ENCODE measurements at regions not wholly inside any gene's neighbourhood (a gene's known extent, or its start where the extent isn't known, plus 50 kb on each side); places are given as distances from the start of the nearest gene placed in this dataset.

DNA sequence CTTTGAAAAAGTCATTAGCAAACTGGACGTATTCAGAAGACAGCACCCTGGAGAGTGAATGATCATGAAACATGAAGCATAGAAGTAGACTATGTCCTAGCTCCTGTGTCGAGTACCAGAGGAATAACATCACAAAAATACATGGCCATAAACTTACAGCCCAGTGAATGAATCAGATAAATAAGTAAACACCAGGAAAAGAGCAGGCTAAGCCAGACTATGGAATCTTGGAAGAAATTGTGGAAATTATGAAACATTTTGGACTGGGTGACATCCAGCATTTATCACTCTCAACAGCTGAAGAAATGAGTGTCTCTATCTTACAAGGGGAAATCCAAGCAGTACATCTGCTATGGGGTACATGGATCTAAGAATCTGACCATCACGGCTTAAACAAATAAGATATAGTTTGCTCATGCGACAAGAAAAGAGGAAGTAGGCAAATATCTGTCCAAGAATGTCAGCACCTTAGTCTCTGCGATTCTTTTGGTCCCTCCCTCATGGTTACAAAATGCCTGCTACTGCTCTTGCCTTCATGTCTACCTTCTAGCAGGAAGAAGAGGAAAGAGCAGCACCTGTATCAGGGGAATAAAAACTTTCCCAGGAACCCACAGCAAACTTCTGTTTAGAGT is 481.5 kb downstream of the BCOR start:
- no peak for FAIRE-seq

DNA sequence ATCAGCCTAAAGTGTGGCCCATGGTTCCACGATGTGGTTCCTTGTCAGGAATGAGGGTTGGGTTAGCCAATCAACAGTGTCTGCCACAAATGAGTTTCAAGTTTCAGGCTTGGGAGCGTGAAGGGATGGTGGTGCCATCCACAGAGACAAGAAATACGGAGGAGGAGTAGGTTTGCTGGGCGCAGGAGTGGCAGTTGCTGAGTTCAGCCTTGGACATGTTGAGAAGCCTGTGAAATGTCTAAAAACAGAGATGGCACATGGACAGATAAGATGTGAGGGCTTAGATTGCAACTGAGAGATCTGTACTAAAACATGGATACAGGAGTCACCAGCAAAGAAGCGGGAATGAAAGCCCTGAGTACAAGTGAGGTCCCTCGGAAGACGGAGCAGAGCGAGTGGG is 481.0 kb downstream of the BCOR start:
- FAIRE-seq: no peak

- no peak for FAIRE-seq
Observed at GRCh38 chrX:39618178-39618577, 479.6 kb downstream of the BCOR start.

GRCh38 chrX:39619182-39620009 is 478.4 kb downstream of the BCOR start:
- FAIRE-seq: no peak

- FAIRE-seq: no peak
Observed at GRCh38 chrX:39624166-39624565, 473.6 kb downstream of the BCOR start.

DNA sequence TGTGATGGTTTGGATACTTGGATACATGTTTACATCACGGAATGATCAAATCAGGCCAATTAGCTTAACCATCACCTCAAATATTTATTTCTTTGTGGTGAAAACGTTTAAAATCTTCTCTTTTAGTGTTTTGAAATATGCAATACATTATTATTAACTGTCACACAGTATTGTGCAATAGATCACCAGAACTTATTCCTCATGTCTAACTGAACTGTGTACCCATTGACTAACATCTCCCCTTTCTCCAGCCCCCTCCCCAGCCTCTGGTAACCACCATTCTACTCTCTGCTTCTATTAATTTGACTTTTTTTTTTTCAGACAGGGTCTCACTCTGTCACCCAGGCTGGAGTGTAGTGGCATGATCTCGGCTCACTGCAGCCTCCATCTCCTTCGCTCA is 471.9 kb downstream of the BCOR start:
- no peak for FAIRE-seq

- no peak for FAIRE-seq
Observed at GRCh38 chrX:39626749-39627148, 471.0 kb downstream of the BCOR start.

- FAIRE-seq: no peak
Observed at GRCh38 chrX:39627257-39627656, 470.5 kb downstream of the BCOR start.

DNA sequence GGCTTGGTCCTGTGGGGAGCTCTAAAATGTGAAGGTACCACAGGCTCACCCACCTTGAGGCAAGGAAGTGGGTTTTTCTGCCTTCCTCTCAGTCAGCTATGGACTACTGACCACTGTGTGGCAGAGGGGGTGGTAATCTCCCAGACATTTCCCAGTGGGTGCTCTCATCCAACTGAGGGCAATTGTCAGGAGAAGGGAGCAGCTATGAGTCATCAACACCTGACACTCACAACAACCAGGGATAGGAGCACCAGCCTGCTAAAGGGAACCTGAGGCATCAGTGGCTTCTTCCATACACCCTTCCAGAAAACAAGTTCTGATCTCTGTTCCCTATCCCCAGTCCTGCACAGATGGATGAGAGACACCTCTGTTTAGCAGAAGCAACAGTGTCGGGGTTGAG is 468.8 kb downstream of the BCOR start:
- no peak for FAIRE-seq

DNA sequence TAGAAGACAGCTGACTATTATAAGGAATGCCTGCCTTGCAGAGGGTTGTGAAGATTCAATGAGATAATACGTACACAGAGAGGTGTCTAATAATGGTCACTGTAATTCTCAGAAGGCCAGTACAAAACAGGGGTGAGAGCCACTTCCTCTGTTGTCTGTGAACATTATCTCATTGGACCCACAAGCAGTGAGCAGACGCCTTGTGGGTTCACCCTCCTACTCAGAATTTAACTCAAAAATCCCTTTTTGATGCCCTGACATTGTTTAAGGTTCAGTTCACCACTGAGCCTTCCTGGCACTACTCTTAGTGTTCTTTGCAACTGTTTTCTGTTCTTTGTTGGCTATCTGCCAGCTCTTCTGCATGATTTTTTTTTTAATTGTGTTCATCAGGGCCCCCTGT is 467.4 kb downstream of the BCOR start:
- no peak for FAIRE-seq

DNA sequence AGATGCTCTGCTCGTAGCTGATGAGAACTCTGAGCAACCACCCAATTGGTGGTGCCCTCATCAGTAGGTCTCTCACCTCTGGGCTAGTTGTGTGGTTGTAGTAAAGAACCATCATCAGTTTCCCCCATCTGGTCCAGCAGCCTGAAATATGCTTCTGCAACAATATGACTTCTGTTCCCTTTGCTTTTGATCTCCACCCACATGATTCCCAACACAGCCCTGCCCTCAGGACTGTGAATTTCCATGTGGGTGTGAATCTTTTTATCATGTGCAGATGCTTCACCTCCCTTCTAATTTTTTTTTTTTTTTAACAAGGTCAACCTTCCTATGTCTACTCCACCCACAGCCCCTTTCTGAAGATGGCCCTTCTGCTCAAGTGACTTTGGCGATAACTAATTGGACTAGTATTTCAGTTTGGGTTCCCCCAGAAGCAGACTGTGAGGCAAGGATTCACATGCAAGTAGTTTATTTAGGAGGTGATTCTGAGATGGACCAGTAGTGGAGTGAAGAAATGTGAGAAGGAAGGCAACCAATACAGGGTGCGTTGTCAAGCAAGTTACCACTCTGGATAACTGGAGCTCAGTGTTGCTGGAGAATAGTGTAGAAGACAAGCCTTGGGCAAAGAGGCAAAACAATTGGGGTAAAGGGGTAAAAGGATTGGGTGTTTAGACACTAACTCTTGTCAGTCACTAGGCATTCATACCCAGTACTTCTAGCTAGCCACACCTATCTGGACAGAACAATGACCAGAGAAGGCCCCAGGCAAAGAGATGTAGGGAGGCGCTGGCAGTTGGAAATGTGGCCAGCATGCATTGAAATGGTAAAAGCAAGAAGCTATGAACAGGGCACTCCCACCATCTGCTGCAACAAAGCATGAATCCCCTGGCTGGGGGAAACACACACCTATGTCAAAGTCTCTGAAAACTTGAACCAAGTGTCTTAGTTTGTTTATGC is 466.2 kb downstream of the BCOR start:
- FAIRE-seq: no peak

DNA sequence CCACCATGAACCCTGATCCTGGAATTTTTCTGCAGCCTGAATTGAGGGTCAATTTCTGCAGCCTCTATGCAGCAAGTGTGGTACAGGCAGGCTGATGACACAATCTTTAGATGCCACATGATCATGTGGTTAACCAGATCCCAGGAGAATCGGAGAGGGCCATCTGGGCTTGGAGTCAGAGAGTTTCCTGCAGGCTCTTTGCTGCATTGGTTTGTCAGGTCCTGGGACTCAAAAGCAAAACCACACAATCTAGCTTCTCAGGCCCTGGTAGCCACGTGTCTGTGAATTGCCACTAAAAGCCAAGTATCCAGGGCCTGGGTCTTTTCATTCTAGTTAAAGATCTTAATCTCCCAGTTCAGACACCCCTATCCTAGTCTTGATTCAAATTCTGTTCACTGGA is 464.5 kb downstream of the BCOR start:
- FAIRE-seq: no peak

GRCh38 chrX:39636481-39636880 is 461.3 kb downstream of the BCOR start:
- no peak for FAIRE-seq

- FAIRE-seq: no peak
Observed at GRCh38 chrX:39638526-39638925, 459.2 kb downstream of the BCOR start.

DNA sequence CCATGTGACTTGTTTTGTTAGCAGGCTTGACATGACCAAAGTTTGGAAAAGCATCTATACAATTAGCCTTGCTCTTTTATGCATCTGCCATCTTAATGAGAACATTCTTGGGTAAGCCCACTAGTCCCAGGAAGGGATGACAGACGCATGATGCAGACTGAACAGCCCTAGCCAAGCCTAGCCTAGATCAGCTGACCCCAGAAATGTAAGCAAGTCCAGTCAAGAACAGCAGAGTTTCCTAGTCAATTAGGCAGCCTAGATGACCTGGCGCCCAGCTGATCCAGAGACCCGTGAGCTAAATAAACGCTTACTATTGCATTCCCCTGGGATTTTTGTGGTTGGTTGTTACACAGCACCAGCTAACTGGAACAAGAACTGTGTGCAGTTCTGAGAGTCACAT is 457.9 kb downstream of the BCOR start:
- FAIRE-seq: no peak

- no peak for FAIRE-seq
Observed at GRCh38 chrX:39640866-39641265, 456.9 kb downstream of the BCOR start.

DNA sequence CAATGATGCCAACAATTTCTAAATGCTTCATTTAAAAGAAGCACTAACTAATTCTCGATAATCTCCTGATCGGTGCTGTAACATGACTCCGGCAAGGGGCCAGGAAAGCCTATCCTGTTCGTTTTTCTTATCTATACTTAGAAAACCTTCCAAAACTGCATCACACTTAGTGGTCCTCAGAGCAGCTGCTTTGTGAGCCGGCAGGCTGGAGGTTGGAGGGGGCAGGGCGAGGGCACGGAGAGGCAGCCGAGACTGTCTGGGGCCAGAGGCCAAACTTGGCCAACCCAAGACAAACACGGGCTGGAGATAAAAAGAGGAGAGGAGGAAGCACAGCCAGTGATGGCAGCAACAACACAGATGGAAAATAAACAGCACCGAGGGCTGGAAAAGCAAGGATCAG is 455.7 kb downstream of the BCOR start:
- FAIRE-seq: no peak

- FAIRE-seq: no peak
Observed at GRCh38 chrX:39643550-39643949, 454.2 kb downstream of the BCOR start.

DNA sequence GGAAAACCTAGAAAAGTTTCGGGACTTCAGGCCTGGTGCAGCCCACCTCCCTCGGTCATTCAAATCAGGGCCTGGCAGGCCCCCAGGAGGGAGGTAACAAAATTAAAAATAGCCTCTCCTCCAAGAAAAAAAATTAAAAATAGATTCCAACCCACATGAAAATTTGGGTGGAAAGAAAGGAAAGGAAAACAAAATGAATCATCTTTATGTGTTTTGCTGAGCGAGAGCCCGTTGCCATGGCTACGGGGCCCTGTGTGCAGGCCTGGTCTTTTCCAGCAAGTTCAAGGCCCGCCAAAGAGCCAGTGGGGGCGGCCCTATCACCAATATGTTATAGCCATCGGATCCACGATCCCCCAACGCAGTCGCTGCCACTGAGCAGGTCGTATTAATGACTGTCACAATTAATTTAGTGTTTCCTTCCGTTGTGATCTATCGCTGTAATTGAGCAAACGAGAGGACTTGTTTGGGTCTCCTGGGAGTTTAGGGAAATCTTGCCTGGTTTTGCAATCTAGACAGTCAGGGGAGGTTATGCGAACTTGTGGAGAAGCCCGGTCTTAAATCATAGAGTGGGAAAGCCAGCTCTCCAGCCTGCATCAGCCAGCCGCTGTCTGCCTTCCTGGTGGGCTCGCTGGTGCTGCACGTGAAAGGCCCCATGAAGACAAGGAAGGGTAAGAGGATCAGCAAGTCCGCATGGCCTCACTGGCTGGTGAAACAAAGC is 452.4 kb downstream of the BCOR start:
- FAIRE-seq: no peak

- no peak for FAIRE-seq
Observed at GRCh38 chrX:39648548-39649254, 449.1 kb downstream of the BCOR start.

DNA sequence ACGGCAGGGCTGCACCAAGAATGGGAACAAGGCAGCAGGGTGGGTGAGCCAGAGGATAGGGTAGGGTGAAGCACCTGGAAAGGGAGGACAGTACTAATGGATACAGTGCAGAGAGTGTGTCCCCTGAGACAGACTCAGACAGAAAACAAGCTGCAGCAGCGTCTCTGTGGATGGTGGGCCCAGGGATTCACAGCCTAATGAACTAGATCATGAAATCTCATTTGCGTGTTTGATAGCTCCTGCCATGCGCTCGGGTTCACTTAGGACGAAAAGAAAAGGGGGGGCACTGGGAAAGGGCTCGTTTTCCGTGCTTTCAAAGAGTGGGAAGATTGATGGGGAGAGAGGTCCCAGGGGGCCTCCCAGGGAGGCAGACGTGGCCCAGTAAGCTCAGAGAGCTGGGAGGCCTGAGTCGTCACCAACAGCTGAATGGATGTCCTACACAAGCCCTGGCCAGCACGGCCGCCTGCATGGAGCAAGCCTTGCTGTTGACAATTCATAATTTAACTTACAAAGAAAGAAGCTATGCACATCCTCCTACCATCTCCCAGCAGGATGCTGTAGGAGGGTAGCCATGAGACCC is 446.9 kb downstream of the BCOR start:
- no peak for FAIRE-seq

- no peak for FAIRE-seq
Observed at GRCh38 chrX:39652336-39652735, 445.4 kb downstream of the BCOR start.

All from A204.1 (cell line).